HG03196 (cell line): ENCODE measurements at regions not wholly inside any gene's neighbourhood (a gene's known extent, or its start where the extent isn't known, plus 50 kb on each side); places are given as distances from the start of the nearest gene placed in this dataset.
"Not testable (repeated sequence)": the region's sequence is repeated elsewhere in the genome, so short reads cannot be mapped to it uniquely, and the experiment has no call there.

ENCODE experiments used
- ATAC-seq: cut with Tn5 transposase; IDR thresholded peaks from one replicate; pipeline ENCODE4 v1.9.1; 2021; ENCODE audit not compliant: unreplicated experiment

DNA sequence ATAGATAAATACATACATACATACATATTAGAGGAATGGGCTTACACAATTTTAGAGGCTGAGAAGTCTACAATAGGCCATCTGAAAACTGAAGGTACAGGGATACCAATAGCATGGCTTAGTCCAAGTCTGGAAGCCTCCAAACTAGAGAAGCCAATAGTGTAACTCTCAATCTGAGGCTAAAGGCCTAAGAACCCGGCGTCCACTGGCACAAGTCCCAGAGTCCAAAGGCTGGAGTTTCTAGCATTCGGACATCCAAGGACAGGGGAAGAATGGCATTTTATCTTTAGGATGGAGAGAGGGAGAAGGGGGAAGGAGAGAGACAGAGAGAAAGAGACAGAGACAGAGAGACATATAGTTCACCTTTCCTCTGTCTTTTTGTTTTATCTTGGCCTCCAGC is 63.7 kb upstream of the SYT4 start:
- ATAC-seq = no peak

DNA sequence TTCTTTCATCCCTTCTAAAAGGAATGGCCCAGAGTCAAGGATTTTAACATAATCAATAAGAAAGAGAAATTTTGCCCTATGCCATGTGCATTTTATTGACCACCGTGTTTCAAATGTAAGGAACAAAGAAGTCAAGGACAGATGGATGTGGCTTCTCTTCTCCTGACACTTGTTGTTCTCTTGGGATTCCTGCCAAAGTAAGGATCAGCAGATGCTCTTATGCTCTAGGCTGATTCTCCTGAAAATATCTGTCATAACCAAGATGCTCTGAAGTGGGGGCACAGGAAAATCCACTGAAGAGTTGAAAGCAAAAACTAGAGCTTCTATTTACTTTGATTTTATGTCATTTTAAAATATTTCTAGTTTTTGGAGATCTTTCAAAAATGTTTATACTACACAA is 72.9 kb upstream of the SYT4 start:
- no peak for ATAC-seq

DNA sequence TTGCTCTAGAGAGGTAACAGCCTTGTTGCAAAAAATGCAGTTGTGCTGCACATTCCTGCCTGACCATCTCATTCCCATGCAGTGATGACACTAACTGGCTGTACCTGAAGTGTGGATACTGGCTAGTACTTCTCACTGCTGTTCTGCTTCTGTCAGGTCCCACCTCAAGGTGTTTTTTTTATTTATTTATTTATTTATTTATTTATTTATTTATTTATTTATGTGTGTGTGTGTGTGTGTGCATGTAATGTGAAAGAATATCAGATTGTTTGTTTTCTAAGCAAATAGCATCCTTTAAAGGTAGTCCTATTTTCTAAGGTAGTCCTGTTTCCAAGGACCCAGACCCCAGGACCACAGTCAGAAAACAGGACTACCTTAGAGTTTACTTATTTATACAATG is 87.2 kb upstream of the SYT4 start:
- no peak for ATAC-seq

DNA sequence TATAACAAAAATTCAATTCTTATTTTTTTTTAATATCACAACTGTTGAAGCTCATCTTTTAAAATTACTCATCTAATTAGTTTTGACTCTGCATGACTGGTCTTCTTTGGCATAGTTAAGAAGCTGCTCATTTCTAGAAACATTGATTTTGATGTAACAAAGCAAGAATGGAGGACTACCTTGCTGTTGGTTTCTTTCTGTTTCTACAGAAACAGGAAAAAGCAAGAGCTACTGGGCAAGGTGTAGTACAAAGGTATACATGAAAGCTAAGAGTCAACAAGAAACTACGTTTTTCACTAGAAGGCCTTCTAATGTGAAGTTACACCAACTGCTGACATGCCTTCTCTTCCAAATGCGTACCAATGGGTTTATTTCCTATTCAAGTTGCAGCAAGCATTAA is 90.6 kb upstream of the SYT4 start:
- no peak for ATAC-seq

DNA sequence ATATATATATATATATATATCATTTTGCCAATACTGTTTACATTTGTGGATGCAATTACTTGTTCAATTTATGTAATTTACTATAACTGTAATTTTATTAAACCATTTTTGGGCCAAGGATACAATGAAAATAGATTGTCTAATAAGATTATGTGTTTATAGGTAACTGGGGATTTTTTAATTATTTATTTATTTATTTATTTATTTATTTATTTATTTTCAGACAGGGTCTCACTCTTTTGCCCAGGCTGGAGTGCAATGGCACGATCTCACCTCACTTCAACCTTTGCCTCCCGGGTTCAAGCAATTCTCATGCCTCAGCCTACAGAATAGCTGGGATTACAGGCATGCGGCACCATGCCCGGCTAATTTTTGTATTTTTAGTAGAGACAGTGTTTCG is 92.0 kb upstream of the SYT4 start:
- ATAC-seq = not testable (repeated sequence)

DNA sequence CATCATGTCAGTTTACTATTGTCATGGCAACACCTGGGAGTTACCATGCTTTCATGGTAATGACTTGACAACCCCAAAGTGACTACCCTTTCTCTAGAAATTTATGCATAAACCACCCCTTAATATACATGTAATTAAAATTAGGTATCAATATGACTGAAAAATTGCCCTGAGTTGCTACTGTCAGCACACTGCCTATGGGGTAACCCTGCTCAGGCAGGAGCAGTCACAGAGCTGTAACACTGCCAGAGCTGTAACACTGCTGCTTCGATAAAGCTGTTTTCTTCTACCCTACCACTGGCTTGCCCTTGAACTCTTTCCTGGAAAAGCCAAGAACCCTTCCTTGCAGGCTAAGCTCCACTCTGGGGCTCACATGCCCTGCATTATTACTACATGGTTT is 95.5 kb upstream of the SYT4 start:
- no peak for ATAC-seq

DNA sequence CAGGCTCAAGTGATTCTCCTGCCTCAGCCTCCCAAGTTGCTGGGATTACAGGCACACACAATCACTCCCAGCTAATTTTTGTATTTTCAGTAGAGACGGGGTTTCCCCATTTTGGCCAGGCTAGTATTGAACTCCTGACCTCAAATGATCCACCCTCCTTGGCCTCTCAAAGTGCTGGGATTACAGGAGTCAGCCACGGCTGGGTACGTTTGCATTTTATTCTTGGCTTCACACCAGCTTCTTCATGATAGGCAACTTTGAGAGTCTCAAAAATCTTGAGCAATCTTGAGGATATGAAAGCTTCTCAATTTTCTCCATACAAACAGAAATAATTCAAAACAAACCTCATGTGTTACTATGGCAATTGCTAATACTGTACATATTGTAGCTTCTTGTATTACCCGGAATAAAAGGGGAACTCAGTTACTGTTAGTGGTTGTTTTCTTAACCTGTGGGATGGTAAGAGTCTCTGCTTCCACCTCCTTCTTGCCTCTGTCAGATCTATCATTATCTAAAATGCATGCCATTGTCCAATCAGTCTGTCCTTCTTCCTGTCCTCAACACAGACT is 102.9 kb upstream of the SYT4 start:
- no peak for ATAC-seq

DNA sequence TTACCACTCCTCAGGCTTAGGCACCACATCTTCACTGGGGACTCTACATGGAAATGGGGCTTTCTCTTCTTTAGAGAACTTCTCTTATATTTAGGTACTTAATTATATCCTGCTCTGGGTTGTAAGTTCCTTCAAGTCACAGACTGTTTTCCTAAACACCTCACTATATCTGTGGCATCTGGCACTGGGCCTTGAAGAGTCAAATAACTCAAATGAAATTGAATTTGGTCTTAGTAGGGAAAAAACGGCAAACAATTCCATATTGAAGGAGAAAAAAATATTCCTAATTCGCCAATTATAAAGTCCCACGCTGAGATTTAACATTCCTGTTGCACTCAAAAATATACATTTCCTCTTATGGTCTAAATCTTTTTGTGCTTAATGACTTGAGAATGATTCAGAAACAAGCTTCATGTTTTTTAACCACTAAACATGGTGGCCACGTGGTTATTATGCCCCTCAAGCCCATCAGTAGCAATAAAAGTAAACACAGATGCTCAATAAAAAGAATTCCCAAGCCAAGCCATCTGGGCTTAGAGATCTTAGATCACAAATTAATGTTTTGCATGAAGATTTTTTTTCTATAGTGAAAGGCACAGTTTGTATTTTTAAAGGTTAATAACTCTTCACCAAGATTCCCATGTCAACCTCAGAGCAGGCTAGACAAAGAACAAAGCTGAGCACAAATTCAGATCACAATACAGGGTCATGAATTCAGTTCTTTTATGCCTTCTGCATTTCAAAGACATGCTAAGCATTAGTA is 105.5 kb upstream of the SYT4 start:
- ATAC-seq = no peak

DNA sequence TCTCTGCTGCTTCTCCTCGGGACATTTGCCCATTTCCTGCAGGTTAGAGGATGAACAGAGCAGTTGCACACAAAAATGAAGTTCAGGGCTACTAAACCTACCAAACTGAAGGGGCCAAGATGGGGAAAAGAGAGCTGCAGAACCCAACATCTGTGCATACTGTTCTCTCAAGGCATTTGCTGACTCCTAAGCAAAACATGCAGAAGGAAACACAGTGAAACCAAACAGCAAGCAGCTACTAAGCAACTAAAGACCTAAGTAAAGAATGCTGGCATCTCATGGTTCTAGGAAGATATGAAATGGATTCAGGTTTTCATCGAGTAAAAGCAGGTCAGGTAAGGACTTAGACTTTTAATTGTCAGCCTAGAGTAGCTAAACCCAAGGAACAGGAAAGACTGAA is 111.9 kb upstream of the SYT4 start:
- ATAC-seq = no peak

DNA sequence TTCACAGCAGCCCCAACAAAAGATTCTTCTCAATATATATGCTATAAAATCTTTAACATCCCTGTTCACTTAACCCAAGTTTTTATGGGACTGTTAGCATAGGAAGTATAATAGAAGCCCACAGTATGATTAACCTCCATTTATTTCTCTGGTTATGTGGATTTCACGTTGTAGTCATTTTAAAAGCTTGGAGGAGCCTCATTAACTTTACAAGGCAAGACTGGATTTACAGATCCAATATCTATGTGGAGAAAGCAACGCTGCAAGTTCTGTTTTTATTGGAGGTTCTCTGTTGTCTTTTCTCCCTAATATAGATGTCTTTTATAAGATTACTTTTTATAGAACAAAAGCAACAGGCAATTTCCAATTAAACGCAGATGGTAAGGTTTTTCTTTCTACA is 114.9 kb upstream of the SYT4 start:
- ATAC-seq = no peak

DNA sequence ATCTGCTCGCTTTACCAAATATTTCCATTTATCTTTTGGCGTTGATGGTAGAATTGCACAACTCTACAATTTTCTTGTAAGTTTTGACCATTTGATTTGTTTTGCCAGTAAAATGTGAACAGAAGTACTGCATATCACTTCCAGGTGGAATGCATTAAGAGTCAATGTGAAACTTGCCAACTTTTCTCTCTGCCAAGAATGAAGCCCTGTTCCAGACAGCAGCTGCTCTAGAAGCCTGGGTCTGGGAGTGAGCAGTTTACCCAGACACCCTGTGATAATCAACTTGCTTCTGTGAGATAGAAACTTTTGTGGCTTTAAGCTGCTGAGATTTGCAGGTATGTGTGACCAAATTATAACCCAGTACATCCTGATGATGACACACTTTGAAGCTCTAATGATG is 115.9 kb upstream of the SYT4 start:
- no peak for ATAC-seq

DNA sequence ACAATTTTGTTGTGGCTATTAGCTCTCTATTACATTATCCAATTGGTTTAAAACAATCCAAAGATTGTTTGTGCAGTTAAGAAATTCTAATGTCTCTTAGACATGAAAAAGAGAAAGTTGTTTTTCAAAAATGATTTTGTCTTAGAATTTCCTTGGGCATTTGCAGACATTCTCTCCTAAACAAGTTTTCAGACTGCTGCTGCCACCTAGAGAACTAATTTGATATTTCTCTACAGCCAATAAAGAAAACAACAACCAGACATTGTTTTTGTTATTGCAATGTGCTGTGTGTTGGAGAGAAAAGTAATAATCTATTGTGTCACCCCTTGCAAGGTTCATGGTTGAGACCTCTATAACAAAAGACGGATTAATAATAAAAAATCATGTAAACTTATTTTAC is 119.0 kb upstream of the SYT4 start:
- ATAC-seq = no peak

DNA sequence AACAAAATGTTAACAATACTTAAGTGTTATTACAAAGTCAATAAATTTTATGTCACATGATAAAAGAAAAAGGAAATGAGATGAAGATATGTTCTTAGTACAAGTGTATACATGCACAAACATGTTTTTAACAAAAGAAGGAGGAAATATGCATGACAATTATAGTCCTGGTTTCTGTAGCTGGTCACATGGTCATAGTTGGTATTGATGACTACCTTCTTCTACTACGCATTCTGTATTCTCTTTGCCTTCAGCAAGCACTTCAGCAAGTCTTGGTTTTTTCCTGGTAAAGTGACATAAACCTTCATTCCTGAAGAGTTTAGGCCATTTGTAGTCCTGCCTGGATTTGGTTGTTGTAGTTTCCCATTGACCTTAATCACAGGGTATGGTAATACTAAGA is 121.3 kb upstream of the SYT4 start:
- no peak for ATAC-seq

DNA sequence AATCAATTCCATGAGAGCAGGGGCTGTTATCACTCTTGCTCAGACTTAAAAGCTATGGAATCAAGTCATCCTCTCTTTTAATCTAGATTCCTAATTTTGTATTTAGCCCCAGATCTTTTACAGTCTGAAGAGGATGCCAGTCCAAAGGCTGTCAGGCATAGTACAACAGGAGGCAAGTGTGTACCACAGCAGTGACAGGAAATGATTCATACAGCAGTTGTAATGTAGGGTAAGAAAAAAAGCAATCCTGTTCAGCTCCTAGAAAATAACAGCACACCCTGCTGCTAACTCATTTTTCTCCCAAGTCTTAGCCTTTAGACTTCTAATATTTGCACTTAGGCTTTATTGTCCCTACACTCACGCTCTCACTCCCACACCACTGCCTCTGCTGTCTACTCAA is 127.8 kb upstream of the SYT4 start:
- no peak for ATAC-seq

DNA sequence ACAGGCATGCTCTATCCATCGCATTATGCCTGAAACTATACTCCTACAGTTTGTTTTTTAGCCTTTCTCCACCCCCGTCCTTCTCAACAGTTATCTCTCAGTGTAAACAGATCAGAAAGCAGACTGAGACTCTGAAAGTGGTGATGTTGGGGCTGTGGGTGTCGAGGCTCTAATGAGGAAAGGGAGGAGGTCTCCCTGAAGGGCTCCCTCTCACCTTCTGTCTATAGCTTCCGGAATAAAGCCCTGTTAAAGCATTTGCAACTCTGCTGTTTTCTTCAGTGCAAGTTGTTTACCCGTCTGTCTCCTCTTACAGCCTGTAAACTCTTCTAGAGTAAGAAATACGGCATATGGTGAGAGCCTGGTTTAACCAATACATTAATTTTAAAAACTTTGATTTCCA is 136.7 kb upstream of the SYT4 start:
- no peak for ATAC-seq

DNA sequence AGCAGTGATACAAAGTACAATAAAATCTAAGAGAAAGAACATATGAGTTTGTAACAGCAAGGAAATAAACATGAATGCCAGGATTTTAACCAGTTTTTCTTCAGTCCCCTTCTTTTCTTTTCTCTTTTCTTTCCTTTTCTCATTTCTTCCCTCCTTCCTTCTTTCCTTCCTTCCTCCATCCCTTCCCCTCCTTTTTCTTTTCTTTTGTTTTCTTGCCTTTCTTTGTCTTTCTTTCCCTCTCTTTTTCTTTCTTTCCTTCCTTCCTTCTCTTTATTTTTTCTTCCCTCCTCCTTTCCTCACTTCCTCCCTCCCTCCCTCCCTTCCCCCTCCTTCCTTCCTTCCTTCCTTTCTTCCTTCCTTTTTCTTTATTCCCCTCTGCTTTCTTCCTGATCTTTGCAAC is 142.8 kb upstream of the SYT4 start:
- no peak for ATAC-seq

DNA sequence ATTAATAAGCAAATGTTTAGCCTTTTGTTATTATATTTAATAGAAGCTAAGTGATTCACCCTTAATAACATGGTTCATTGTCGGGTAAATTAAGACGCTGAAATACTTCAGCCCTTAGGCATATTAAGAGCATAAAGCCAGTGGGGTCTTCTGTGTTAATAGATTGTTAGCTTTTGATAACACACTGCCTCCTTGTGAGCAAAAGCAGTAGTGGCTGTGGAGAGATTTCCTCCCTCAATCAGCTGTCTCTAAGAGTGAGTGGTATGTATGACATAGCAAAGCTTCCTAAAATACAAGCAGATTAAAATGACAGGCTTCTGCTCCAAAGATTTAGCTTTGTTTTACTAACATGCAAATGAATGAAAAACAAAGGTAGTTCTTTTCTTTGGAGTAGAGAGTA is 143.7 kb upstream of the SYT4 start:
- ATAC-seq = no peak

DNA sequence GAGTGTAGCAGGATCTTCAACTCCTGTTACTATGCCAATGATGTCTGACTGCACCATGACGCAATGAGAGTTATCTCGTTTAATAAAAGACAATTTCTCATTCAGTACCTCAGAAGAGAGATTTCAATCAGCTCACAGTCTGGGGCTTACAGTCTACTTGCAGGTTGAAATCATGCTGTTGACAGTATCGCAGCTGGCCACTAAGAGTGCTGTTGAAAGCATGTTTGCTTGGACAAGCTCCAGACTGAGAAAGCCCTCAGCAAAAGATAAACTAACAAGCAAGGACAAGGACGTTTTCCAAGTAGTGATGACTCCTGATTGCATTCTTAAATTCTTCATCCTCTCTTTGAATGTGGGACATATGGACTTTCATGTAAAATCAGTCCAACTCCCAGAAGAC is 145.2 kb upstream of the SYT4 start:
- ATAC-seq = no peak

DNA sequence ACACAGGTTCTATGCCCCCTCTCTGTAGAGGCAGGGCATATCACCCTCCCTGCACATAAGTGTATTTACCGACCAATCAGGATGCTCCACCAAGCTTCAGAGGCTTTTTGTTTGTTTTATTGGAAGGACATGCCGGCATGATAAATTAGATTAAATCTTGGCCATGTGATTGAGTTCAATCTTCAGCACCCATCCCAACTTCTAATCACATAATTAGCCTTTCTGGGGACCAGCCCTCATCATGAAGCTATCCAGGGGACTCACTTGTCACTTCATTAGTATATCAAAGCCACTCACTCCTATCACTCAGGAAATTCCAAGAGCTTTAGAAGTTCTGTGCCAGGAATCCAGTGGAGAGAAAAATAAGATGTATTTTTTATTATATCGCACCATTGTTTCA is 158.6 kb upstream of the SYT4 start:
- ATAC-seq = no peak

DNA sequence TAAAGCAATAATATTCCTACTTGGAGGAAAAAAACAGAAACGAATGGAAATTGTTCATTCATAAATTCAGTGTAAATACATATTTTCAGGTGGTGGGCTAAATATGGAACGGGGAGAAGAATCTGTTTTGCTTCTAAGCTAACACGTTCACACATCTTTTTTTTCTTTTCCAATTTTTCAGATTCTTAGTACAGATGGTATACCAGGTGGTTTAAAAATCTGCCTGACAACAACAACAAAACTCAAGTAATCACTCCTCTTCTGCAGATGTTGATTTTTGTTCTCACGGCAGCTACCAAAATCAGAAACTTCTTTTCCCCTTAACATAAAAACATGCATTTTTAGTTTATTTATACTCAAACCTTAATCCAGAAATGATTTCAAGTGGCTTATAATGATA is 164.8 kb upstream of the SYT4 start:
- ATAC-seq = no peak

DNA sequence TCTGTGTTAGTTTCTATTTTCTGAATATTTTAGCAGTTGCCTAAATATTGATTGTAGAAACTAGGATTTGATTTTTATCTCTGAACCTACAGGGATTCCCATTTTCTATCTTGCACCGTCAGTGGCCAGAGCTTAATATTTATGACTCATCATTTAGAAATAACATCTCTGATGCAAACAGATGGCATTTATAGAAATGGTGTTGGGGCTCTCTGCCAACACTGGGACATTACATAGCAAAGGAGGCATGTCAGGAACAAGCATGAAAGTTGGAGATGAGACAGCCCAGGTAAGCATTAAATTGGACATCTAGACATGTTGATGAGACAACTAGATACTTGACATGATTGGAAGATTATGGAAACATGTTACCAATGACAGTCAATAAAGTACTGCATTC is 165.3 kb upstream of the SYT4 start:
- no peak for ATAC-seq

DNA sequence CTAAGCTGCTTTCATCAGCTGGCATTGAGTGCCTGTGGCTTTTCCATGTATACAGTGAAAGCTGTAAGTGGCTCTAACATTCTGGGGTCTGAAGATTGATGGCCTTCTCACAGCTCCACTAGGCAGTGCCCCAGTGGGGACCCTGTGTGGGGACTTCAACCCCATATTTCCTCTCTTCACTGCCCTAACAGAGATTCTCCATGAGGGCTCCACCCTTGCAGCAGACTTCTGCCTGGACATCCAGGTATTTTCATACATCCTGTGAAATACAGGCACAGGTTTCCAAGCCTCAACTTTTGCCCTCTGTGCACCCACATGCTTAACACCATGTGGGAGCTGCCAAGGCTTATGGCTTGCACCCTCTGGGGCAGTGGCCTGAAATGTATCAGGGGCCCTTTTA is 188.2 kb upstream of the SYT4 start:
- ATAC-seq = no peak

DNA sequence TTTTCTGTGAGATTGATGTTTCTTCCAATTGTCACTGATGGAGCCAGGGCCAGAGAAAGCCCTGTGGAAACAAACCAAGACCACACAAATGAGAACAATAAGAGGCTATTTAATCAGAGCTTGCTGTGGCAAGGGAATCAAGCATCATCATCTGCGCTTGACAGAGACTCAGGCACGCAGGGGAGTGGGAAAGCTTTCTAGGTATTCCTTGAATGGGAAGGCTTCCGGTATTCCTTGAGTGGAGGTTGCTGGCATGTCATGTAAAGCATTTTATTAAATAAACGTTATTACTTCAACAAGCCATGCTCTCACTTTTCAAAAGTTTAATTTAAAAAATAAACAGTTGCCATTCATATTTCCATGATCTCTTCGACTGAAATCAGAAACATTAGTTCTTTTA is 194.6 kb upstream of the SYT4 start:
- ATAC-seq = no peak
